ENCODE measurements at regions not wholly inside any gene's neighbourhood (a gene's known extent, or its start where the extent isn't known, plus 50 kb on each side); places are given as distances from the start of the nearest gene placed in this dataset.

DNA sequence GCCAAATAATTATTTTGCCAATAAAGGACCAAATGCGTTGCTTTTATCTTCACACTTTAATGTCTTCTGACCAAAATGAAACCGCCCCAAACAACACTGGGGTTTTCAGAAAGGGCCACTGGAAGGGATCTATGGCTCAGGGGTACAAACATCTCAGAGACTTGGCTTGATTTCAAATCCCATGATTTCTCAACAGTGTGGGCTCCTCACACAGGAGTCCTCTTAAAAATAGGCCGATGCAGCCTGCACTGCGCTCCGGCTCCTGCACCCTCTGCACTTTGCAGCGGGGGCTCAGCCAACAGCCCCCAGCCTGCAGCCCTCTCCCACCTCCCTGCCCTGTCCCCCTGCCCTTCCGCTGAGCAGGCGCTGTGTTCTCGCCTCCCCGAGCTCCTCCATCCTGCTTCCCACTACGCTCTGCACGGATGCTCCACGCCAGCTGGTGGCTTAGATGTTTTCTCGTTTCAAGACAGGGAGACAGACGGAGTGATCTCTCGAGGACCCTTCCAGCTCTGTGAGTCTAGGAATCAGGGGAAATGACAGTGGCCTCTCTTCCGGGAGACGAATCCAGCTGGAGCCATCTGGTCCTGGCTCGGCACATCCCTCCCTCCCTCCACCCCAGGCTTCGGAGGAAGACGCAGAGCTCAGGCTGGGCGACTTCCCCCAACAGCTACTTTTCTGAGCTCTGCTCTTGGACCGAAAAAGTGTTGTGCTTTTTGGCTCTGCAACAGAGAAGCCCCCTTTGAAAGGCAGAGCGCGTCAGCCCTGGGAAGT lies 71.4 kb downstream of the KCNF1 start:
- peak overlapping the region; percentile 93 for H3K27ac Mint-ChIP-seq
- H3K27me3 Mint-ChIP-seq (ENCODE audit: low read depth, poor library complexity): peaks cover 7% of the 10 kb centered on the region
- DNase-seq: no peak
- TF ChIP-seq, protein P1, sequence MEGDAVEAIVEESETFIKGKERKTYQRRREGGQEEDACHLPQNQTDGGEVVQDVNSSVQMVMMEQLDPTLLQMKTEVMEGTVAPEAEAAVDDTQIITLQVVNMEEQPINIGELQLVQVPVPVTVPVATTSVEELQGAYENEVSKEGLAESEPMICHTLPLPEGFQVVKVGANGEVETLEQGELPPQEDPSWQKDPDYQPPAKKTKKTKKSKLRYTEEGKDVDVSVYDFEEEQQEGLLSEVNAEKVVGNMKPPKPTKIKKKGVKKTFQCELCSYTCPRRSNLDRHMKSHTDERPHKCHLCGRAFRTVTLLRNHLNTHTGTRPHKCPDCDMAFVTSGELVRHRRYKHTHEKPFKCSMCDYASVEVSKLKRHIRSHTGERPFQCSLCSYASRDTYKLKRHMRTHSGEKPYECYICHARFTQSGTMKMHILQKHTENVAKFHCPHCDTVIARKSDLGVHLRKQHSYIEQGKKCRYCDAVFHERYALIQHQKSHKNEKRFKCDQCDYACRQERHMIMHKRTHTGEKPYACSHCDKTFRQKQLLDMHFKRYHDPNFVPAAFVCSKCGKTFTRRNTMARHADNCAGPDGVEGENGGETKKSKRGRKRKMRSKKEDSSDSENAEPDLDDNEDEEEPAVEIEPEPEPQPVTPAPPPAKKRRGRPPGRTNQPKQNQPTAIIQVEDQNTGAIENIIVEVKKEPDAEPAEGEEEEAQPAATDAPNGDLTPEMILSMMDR (IDR thresholded peaks at IDR 0.05): no peak
- no peaks in the 10 kb centered on the region for H3K9me3 Mint-ChIP-seq
- no peaks in the 10 kb centered on the region for H3K36me3 Mint-ChIP-seq (ENCODE audit: low read depth)
- peaks cover 8% of the 10 kb centered on the region for H3K4me1 Mint-ChIP-seq
- no peak overlapping the region for H3K4me3 Mint-ChIP-seq

DNA sequence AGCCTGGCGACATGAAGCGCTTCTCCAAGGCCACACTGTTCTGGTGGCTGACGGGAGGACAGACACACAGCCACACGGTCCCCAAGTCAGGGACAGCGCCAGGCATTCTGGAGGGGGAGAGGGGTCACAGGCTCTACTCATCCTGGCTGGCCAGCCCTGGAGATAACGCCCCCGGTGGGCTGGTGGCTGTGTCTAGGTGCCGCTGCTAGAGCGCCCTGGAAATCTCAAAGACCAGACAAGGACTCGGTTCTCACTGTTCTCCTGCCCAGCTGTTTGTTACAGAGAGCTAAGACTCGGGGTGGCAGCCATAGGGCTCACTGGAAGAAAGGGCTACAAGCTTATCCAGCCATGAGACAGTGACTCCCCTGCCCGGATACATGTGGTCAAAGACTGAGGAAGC lies 72.0 kb downstream of the KCNF1 start:
- peaks cover 5% of the 10 kb centered on the region for H3K4me1 Mint-ChIP-seq
- H3K27ac Mint-ChIP-seq: no peak overlapping the region
- no peak for DNase-seq
- H3K9me3 Mint-ChIP-seq: no peaks in the 10 kb centered on the region
- H3K27me3 Mint-ChIP-seq (ENCODE audit: low read depth, poor library complexity): peaks cover 5% of the 10 kb centered on the region
- H3K4me3 Mint-ChIP-seq: no peak overlapping the region
- no peaks in the 10 kb centered on the region for H3K36me3 Mint-ChIP-seq (ENCODE audit: low read depth)
- TF ChIP-seq, protein P1 (IDR thresholded peaks at IDR 0.05): no peak

DNA sequence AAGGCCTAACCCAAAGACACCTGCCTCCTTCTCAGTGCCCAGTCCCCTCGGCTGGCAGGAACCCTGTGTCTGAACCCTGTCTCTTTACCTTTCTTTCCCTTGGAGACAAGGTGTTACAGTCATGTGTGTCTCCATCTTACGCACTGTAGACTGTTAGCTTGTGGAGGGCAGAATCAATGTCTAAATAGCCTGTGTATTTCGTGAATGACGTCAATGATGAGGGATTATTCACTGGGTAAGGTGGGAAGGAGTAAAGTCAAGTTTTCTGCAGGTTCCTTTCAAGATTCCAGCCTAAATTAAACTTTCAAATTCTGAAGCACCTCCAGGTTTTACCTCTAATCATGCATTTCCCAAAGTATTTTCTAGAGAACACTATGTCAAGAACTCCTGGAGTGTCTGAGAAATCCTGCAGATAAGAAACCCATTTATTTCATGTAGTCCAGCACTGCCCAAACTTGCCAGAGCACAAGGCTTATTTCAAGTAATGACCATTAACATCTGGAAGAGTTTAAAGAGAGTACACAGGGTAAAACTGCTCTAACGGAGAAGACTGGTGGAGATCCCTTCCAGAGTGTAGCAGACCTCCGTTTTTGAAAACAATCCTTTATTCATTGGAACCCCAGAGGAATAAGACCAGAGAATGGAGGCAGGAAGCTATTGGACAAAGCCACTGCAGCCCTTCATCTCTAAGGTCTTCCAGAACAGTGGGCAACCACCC lies 72.8 kb downstream of the KCNF1 start:
- H3K27me3 Mint-ChIP-seq (ENCODE audit: low read depth, poor library complexity): peaks cover 6% of the 10 kb centered on the region
- no peak for DNase-seq
- no peaks in the 10 kb centered on the region for H3K9me3 Mint-ChIP-seq
- peaks cover 5% of the 10 kb centered on the region for H3K4me1 Mint-ChIP-seq
- TF ChIP-seq, protein P1 (IDR thresholded peaks at IDR 0.05): no peak
- no peak overlapping the region for H3K27ac Mint-ChIP-seq
- no peak overlapping the region for H3K4me3 Mint-ChIP-seq
- H3K36me3 Mint-ChIP-seq (ENCODE audit: low read depth): no peaks in the 10 kb centered on the region

DNA sequence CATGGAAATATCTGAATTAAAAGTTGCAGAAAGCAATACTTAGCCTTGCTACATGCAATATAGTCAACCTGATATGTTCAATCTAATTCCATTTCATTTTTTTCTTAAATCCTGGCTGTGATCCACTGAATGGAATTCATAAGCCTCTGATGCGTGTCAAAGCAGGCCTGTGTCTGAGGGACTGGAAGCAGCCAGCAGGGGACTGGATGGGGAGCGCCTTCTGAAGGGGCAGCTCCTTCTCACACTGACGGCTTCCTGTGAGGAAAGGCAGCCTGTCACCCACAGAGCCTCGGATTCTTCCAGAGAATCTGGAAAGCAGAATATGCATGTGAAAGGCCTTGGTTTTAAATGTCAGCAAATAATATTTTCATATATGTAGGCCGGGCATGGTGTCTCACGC lies 73.5 kb downstream of the KCNF1 start:
- Mint-ChIP-seq H3K4me1 (peaks cover 5% of the 10 kb centered on the region), H3K9me3 (no peaks in the 10 kb centered on the region), H3K27ac (no peak overlapping the region), H3K4me3 (no peak overlapping the region), H3K36me3 (ENCODE audit: low read depth) (no peaks in the 10 kb centered on the region), H3K27me3 (ENCODE audit: low read depth, poor library complexity) (peaks cover 9% of the 10 kb centered on the region)
- DNase-seq: no peak
- TF ChIP-seq, protein P1 (IDR thresholded peaks at IDR 0.05): no peak

DNA sequence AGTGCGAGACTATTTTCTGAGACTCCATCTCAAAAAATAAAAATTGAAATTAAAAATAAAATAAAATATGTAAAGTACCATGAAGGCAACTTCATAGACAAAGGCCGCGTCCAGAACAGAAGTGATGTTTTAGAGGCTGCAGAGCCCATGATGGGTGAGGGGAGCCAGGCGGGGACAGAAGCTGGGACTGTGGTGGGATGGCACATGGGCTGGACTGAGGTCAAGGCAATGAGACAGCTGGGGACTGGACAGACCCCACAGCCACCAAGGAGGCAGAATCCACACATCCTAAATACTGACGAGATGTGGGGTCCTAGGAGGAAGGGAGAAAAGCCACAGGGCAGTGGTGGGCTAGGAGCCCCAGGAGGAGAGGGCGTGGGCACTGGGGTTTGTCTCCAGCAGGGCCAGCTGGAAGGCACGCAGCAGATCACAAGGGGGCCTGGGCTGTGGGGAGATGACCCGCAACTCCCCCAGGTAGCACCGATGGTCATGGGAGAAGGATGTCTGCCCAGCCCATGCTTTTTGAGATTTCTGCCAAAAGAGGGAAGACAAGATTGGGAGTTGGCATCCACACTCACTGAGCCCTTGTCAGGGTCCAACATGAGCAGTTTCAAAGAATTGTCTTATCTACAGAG lies 74.3 kb downstream of the KCNF1 start:
- Mint-ChIP-seq H3K4me3 (no peak overlapping the region), H3K27me3 (ENCODE audit: low read depth, poor library complexity) (peaks cover 9% of the 10 kb centered on the region), H3K36me3 (ENCODE audit: low read depth) (no peaks in the 10 kb centered on the region), H3K4me1 (peaks cover 5% of the 10 kb centered on the region), H3K9me3 (no peaks in the 10 kb centered on the region), H3K27ac (no peak overlapping the region)
- TF ChIP-seq, protein P1 (IDR thresholded peaks at IDR 0.05): no peak
- no peak for DNase-seq
